Uterus (tissue), 3 donors: ENCODE measurements at regions not wholly inside any gene's neighbourhood (a gene's known extent, or its start where the extent isn't known, plus 50 kb on each side); places are given as distances from the start of the nearest gene placed in this dataset.

Experiments used
- DNase-seq, 2 donors: peaks; one replicate each; pipeline ENCODE4 v3.0.0-alpha.2; 2019 to 2020
- H3K27ac ChIP-seq, 2 donors: fragments of 200-600 bp; sonication (generic); 1 replicate in 1 of 2; 2 replicates in 1 of 2; pipeline ENCODE4 v1.5.1; 2016 to 2018
- H3K27me3 ChIP-seq, 2 donors: fragments of 200-600 bp; sonication (generic); one replicate each; pipeline ENCODE4 v1.5.1; 2018 to 2019; ENCODE audit warnings: control low read depth in 1 of 2
- H3K36me3 ChIP-seq, 2 donors: fragments of 200-600 bp; sonication (generic); one replicate each; pipeline ENCODE4 v1.5.1; 2019; ENCODE audit warnings: control low read depth in 1 of 2
- H3K4me1 ChIP-seq, 2 donors: fragments of 200-600 bp; sonication (generic); one replicate each; pipeline ENCODE4 v1.5.1; 2018 to 2019; ENCODE audit warnings: control low read depth in 1 of 2
- H3K4me3 ChIP-seq, 2 donors: fragments of 200-600 bp; sonication (generic); 1 replicate in 1 of 2; 2 replicates in 1 of 2; pipeline ENCODE4 v1.5.1; 2018 to 2019; ENCODE audit warnings: mild to moderate bottlenecking in 1 of 2
- H3K9me3 ChIP-seq, 2 donors: fragments of 200-600 bp; sonication (generic); one replicate each; pipeline ENCODE4 v1.5.1; 2019; ENCODE audit warnings: control low read depth in 1 of 2
- POLR2A ChIP-seq, 2 donors: fragments of 450-650 bp; IDR thresholded peaks; one replicate each; pipeline ENCODE4 v1.6.1; 2016; ENCODE audit warnings: antibody characterized with exemption in 2 of 2, mild to moderate bottlenecking in 1 of 2, moderate library complexity in 1 of 2
- intact Hi-C: fragments of 100-400 bp; cut with DNase I; formaldehyde crosslinking; loops from one replicate; pipeline ENCODE4 v1.15.1; 2023; ENCODE audit warnings: low total_unique reads
- TF ChIP-seq, protein P1 (sequence below), 4 experiments: fragments of 200-600 bp in 2 of 4; fragments of 450-650 bp in 2 of 4; sonication (generic) in 2 of 4; IDR thresholded peaks; one replicate each; pipeline ENCODE4 v1.5.1; 2016 to 2019; ENCODE audit warnings: antibody characterized with exemption in 4 of 4, mild to moderate bottlenecking in 2 of 4, moderate library complexity in 1 of 4
- donor health status: DM: yes; HTN: yes; CAD: no.

DNA sequence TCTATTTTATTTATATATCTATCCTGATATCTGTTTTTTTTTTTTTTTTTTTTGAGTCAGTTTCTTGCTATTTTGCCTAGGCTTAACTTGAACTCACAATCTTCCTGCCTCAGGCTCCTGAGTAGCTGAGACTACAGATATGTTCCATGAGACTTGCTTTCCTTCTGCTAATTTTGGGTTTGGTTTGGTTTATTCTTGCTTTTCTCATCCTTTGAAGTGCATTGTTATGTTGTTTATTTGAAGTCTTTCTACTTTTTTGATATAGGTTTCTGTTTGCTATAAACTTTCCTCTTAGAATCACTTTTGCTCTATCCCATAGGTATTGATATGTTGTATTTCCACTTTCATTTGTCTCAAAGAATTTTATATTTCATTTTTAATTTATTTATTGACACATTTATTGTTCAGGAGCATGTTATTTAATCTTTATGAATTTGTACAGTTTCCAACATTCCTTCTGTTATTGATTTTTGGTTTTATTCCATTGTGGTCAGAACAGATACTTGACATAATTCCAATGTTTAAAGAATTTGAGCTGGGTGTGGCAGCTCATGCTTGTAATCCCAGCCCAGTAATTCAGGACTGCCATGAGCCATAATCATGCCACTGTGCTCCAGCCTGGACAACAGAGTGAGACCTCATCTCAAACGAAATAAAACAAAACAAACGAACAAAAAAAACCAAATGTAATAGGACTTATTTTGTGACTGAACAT is 62.3 kb upstream of the PLSCR4 start:
- intact Hi-C loops = no loop called here
- DNase-seq = no peak
- Histone ChIP-seq H3K4me1 (no peaks in the 10 kb centered on the region), H3K4me3 (no peak overlapping the region), H3K27ac (no peak overlapping the region), H3K36me3 (no peaks in the 10 kb centered on the region), H3K9me3 (no peaks in the 10 kb centered on the region), H3K27me3 (no peaks in the 10 kb centered on the region)
- TF ChIP-seq, protein P1, sequence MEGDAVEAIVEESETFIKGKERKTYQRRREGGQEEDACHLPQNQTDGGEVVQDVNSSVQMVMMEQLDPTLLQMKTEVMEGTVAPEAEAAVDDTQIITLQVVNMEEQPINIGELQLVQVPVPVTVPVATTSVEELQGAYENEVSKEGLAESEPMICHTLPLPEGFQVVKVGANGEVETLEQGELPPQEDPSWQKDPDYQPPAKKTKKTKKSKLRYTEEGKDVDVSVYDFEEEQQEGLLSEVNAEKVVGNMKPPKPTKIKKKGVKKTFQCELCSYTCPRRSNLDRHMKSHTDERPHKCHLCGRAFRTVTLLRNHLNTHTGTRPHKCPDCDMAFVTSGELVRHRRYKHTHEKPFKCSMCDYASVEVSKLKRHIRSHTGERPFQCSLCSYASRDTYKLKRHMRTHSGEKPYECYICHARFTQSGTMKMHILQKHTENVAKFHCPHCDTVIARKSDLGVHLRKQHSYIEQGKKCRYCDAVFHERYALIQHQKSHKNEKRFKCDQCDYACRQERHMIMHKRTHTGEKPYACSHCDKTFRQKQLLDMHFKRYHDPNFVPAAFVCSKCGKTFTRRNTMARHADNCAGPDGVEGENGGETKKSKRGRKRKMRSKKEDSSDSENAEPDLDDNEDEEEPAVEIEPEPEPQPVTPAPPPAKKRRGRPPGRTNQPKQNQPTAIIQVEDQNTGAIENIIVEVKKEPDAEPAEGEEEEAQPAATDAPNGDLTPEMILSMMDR (IDR thresholded peaks at IDR 0.05) = no peak
- TF ChIP-seq POLR2A (IDR thresholded peaks at IDR 0.05) = no peak

DNA sequence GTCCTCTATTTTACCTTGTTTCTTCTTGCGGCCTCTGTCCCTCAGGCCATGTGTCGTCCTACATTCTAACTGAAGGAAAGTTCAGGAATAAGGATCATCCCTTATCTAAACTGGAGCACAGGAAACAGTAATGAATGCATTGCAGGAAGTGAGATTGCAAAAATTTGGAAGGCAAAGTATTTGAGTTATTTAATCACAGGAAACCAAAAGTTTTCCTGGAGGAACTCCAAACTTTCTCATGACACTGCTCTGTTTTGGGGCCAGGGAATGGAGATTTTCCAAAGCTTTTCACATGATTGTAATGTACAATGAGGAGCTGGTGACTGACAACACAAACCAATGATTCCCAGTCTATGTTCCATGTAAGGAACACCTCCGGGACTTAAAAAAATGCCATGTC is 57.8 kb upstream of the PLSCR4 start:
- Histone ChIP-seq H3K4me1 (no peaks in the 10 kb centered on the region), H3K27ac (peak overlapping the region; percentile 1 to 62), H3K9me3 (no peaks in the 10 kb centered on the region), H3K36me3 (no peaks in the 10 kb centered on the region), H3K27me3 (no peaks in the 10 kb centered on the region), H3K4me3 (no peak overlapping the region)
- DNase-seq = no peak
- intact Hi-C loops = no loop called here
- no peak for TF ChIP-seq POLR2A (IDR thresholded peaks at IDR 0.05)
- TF ChIP-seq, protein P1 (IDR thresholded peaks at IDR 0.05) = no peak

DNA sequence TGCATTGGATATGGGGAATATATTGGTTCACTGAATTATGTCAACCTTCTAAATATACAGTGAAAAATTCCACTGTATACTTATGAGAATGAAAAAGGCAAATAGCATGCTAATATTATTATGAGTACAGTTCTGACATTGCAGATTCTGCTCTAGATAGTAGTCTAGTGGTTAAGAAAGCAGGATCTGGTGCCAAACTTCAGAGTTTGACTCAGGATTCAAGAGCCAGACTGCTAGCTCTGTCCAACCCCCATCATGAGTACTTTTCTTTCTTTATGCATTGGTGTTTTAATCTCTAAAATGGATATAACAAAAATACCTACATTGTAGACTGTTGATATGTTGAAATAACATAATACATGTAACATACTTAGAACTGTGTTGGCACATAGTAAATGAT is 57.3 kb upstream of the PLSCR4 start:
- Histone ChIP-seq H3K4me3 (no peak overlapping the region), H3K36me3 (no peaks in the 10 kb centered on the region), H3K9me3 (no peaks in the 10 kb centered on the region), H3K27me3 (no peaks in the 10 kb centered on the region), H3K4me1 (no peaks in the 10 kb centered on the region), H3K27ac (peak overlapping the region; percentile 1 to 62)
- no peak for DNase-seq
- intact Hi-C loops = no loop called here
- TF ChIP-seq, protein P1 (IDR thresholded peaks at IDR 0.05) = no peak
- TF ChIP-seq POLR2A (IDR thresholded peaks at IDR 0.05) = no peak

DNA sequence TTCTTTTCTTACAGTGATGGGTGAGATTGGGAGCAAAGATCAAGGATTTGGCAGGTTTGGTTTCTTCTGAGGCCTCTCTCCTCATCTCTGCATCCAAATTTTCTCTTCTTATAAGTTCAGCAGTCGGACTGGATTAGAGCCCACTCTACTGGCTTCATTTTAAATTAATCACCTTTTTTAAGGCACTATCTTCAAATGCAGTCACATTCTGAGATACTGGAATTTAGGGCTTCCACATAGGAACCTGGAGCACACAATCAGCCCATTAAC is 56.5 kb upstream of the PLSCR4 start:
- H3K4me3 ChIP-seq = no peak overlapping the region
- TF ChIP-seq POLR2A (IDR thresholded peaks at IDR 0.05) = no peak
- TF ChIP-seq, protein P1 (IDR thresholded peaks at IDR 0.05) = no peak
- no peaks in the 10 kb centered on the region for H3K9me3 ChIP-seq
- no peaks in the 10 kb centered on the region for H3K36me3 ChIP-seq
- H3K27ac ChIP-seq = no peak overlapping the region
- no peaks in the 10 kb centered on the region for H3K4me1 ChIP-seq
- intact Hi-C loops = no loop called here
- no peaks in the 10 kb centered on the region for H3K27me3 ChIP-seq
- DNase-seq = no peak

DNA sequence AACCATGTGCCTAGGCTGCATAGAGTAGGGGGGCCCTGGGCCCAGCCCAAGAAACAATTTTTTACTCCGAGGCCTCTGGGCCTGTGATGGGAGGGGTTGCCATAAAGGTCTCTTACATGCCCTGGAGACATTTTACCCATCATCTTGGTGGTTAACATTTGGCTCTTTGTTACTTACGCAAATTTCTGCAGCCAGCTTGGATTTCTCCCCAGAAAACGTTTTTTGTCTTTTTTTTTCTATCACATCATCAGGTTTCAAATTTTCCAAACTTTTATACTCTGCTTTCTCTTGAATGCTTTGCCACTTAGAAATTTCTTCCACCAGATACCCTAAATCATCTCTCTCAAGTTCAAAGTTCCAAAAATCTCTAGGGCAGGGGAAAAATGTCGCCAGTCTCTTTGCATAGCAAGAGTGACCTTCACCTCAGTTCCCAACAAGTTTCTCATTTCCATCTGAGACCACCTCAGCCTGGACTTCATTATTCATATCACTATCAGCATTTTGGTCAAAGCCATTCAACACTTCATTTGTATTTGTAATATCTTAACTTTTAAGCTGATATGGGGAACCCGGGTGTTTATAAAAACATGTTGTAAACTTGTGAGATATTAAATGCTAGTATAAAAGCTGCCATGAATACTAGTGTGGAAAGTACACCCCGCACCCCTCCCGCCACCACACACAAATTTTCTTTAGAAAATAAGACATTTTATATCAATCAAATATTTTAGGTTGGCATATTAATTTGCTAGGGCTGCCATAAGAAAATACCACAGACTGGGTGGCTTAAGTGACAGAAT is 56.0 kb upstream of the PLSCR4 start:
- Histone ChIP-seq H3K36me3 (no peaks in the 10 kb centered on the region), H3K27ac (no peak overlapping the region), H3K9me3 (no peaks in the 10 kb centered on the region), H3K4me3 (no peak overlapping the region), H3K27me3 (no peaks in the 10 kb centered on the region), H3K4me1 (no peaks in the 10 kb centered on the region)
- intact Hi-C loops = no loop called here
- TF ChIP-seq, protein P1 (IDR thresholded peaks at IDR 0.05) = no peak
- no peak for TF ChIP-seq POLR2A (IDR thresholded peaks at IDR 0.05)
- DNase-seq = no peak
